NCI-H1105 treated with DMSO at 0.1 percent for 48 hours (cell line): ENCODE measurements at regions not wholly inside any gene's neighbourhood (a gene's known extent, or its start where the extent isn't known, plus 50 kb on each side); places are given as distances from the start of the nearest gene placed in this dataset.
A peak's percentile ranks its signal among the peaks of the same experiment; 100 is the strongest.

Experiments used
- DNase-seq: peaks from one replicate; lab custom pipeline; 2025; lab: John Stamatoyannopoulos, UW

DNA sequence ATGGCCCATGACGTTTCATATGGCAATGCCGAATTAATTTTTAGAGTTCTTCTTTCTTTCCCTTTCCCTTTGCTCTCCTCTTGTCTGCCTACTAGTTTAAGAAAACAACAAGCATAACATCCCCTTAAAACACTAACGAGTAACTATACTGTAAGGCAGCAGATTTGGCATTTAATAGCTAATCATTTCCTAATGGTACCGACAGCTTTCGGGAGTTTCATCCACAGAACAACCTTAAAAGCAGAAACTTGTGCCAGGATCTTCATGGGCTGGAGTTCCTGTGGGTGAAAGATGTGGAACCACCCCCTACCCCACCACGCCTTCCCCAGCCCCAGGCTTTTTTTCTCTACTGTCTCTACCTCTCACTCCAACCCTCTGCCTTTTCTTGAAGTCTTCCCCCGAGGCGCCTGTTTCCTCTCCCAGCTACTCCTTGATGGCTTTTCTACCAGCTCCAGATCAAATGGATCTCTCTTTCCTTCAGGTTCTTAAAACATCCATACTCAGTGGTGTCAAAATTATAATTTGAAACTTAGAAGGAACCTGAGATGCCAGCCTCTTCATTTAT, 319.5 kb downstream of the PIK3R1 start:
- DNase-seq: no peak

DNA sequence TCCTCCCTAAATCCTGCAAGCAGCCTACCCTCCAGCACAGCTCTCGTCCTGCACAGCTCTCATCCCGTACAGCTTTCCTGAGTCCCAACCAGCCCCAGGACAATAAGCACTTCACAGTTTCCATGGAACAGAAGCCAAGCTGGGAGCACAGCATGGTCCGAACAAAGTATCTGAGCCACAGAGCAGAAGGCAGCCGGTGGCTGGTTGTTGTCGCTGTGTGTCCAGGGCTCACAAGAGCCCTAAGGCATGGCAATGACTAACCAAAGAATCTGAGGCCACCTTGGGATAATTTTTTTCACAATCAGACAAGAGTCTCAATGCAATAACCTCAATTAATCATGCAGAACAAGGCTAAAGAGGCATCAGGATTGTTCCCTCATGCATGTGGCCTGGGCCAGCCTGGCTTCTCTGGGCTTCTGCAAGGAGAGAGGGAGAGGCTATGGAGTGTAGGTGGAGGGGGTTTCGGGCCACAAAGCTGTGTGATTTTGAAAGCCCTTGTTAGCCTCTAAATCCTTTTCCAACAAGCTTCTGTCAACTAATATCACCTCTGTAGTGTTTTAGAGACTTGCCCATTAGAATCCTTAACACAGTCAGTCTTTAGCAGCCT, 323.4 kb downstream of the PIK3R1 start:
- DNase-seq: no peak

DNA sequence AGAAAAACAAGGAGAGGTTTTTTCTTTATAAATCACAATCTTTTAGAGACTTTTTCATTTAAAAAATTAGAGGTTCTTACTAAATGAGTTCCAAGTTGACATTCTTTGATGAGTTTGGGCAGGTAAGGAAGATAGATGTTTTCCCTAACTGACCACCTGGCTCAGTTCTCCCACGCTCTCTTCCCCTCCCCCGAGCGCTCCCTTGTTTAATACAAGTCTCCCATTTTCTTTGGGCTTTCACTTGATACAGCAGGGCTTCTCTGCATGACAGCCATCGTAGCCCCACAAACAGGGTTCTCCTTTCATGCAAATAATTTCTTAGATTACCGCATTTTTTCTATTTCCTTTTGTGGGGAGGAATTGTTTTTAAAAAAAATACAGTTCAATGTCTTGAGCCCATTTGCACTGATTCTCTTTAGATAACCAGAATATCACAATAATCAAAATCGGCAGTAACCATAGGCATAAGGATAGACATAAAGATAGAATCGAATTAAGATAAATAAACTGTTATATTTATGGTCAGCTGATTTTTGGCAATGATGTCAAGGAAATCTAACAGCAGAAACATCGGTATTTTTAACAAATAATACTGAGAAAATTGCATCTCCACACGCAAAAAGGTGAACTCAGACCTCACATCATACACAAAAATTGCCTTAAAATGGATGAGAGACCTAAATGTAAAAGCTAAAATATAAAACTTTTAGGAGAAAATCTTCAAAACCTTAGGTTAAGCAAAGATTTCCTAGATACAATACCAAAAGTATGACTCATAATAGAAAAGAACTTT, 325.4 kb downstream of the PIK3R1 start:
- no peak for DNase-seq

DNA sequence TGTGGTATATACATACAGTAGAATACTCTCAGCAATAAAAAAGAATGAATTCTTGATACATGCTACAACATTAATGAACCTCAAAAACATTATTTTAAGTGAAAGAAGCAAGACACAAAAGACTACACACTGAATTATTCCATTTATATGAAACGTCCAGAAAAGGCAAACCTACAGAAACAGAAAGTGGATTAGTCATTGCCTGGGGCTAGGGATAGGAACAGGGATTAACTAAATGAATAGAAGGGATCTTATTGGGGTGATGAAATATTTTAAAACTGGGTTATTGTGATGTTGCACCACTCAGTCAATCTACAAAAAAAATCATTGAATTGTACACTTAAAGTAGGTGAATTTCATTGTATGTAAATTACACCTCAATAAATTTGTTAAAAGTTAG, 326.7 kb downstream of the PIK3R1 start:
- DNase-seq: no peak

DNA sequence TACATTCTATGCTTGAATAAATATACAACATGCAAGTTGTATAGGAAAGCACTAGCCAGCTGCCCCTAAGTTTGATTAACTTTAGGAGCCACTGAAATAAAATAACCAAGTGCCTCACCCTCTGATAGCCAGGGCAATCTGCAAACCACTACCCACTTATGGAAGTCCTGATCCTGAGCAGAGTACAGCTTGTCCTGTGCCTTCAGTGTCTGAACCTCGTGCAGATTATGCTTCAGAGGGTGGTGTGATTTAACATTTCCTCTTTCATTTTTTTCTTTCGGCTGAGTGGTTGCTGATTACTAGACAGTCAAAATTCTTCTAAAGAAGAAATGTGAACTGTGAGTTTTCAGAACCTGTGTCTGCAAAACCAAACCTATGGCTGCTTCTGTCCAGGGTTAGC, 327.7 kb downstream of the PIK3R1 start:
- no peak for DNase-seq

DNA sequence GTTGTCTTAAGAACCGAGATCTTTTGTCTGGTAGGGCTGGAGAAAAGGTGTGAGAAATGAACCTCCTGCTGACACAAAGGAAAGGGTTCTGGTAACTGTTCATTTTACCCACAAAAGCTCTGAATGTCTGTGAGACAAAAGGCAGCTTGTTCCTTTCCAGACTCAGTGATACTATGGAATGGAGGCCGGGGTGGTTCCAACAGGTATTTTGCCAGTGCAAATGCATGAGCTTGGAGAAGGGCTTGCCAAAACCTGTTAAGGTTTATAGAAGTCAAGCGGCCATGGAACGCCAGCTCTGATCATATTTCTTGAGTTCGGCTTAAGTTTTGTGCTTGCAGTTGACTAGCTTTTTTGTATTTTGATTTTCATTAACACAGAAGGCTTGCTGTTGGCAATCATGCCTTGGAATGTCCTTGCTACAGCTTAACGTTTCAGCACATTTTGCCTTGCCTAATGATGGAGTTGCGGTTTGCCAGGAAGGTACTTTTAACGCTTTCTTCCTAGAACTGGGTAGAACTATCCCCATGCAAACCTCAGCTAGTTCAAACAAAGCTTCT, 328.6 kb downstream of the PIK3R1 start:
- DNase-seq: no peak

DNA sequence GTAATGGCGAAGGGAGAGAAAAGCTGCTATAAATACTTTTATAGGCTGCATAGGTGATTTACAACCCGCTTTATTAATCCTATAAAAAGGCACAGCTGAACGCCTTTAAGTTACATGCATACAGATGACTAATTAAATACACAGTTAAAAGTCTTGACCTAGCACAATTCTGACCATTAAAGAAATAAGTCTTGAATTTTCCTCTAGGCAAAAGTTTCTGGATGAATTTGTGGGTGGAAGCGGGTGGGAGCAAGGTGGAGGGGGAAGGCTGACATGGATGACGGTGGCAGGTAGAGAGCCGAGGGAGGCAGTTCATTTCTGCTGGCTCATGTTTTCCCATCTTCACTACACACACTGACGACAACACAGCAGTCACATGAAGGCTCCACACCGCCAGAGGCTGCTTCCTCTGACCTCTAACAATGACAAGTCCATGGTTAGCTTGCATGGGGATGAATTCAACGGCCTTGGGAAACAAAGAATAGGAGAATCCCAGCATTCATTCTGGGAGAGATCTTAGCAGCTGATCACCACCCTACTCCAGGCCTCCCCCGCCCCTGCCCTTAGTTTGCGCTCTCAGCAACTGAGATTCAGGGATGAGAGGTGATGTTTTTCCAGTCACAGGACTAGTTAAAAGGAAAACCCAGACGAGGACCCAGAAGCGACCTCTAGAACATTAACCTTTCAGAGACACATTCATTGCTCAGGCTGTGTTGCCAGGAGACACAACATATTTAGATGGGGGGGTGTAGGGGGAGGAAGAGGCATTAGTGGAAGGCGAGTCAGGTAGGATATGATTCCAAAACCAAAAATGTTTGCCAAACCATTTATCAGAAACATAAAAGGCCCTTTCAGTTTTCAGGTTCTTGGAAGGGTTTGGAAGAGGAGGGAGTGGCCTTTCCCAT, 329.3 kb downstream of the PIK3R1 start:
- no peak for DNase-seq

DNA sequence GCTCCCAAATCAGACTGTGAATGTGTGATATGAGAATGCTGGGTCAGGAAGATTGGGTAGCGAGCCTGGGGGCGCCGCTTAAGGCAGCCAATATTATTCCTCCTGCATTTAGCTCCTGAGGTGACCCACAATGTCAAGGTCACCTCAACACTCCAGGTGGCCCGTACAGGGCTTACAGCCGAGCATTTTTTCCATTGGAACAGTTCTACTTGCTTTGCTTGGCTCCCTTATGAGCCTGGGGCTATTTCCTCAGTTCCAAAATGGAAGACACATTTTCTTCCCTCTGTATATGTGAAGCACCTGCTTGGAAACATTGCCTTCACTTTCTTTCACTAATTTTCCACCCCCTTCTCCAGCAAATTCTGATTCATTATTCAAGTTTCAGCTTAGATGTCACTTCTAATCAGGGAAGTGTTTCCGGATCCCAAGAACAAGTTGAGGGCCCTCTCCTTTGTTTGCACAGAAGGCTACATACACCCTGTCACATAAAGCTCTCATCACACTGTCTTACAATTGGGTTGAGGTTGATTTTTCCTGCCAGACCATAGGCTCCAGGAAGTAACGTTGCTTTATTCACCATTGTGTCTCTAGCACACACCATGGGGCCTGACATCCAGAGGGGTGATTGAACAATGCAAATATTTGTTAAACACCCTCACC, 330.2 kb downstream of the PIK3R1 start:
- no peak for DNase-seq

DNA sequence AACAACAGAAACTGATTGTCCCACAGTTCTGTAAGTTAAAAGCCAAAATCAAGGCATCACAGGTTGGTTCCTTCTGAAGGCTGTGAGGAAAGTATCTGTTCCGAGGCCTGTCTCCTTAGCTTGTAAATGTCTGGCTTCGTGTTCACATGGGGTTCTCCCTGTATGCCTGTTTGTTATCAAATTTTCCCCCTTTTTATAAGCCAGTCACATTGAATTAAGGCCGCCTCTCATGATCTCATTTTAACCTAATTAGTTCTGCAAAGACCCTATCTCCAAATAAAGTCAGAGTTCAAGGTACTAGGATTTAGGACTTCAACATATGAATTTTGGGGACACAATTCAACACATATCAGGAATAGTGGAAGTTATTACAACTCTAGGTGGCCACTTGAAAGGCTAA, 331.5 kb downstream of the PIK3R1 start:
- DNase-seq: no peak

DNA sequence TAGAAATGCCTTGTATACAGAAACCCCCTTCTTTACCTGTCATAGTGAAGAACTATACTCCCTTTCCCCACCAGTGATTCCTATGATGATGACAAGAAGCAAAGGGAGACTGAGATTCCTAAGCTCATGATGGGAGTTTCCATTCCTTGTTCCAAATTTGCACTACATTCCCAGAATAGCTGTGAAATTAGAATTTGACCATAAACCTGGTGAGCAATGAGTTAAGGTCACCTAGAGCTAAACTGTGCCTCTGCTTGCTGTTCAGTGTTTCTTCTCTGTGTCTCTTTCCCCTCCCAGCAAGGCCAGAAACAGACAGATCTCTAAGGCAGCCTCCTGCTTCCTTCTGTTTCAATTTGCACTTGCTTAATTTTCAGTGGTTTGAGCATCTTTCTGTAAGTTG, 332.1 kb downstream of the PIK3R1 start:
- DNase-seq: no peak

DNA sequence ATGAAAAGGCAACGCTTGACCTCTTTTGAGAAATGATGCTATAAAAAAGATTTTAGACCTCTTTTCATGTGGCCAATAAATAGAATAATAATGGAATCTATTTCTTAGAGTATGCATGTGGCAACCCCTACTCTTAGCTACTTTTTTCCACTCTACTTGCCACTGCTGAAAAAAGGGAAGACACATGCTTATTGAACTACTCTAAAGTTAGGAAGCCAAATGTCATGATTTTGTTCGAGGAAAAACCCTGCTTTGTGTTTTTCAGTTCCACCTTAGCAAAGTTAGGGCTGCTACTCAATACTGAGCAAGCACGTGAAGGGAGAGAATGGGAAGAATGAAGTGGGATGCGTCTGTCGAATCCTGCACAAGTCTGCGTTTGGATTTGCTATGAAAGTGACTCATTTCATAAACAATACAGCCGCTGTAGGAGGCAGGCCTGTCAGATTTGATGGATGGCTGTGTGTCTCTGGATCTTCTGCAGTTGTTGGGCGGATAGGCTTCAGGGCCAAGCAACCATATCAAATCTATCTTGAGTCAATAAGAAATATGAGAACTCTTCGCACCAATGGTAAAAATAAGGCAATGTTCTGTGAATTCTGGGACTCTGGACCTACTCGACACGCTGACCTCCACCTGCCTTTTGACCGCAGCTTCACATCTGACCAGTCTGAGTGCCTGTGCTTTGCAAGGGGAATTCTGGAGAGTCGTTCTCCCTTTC, 333.6 kb downstream of the PIK3R1 start:
- DNase-seq: no peak

DNA sequence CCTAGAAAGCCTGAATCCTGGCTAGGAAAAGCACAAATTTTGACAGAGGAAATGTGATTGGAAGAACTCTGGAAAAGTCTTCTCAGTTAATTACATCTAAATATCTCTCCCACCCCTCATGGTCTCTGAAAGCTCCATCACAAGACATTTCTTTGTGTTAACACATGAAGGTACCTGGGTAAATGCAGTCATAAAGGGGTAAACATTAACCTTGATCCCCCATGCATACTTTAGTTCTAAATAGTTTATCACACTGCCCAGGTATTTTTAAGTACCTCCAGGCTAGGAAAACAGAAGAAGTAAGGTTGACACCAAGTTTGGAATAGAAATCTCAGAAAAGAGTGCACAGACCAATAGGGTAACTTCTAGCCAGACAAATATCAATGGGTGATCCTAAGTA, 334.5 kb downstream of the PIK3R1 start:
- no peak for DNase-seq

DNA sequence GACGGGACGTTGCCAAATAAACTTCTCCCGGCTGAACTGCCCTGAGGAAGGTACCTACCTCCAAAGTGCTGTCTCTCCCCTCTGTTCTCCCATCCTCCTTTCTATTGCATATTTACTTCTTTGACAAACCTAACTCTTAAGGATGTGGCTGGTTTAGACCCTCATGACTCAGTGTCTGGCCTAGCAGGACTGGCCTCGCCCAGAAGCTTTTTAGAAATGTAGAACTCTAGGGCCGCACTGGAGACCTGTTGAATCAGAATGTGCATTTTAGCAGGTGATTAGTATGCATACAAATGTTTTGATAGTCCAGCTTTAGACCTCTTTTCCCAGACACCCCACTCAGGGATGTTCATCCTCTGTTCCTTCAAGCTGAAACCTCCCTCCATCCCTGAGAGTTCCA, 335.9 kb downstream of the PIK3R1 start:
- DNase-seq: no peak

DNA sequence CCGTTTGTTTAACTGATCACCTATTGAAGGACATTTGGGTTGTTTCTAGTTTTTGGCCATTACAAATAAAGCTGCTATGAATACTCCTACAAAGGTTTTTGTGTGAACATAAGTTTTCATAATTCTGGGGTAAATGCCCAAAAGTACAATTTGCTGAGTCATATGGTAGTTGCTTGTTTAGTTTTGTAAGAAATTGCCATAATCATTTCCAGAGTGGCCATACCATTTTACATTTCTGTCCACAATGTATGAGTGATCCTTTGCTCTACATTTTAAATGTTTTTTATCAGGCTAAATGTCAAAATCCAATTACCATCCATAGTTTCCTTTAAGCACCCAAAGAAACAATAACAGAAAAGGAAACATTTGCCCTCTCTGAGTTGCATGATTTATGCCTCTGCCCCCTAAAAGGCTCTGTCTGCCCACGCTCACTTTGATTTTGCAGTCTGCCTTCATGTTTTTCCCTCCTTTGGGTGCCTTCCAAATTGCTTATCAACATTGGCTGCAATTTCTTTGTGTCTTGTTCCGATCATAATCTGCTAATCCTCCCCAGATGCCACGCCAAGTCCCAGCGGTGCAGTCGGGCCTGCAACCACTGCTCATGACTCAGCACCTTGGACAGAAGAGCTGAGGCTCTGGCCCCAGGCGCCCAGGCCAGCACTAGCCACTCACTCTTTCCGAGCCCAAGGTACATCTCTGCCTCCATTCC, 339.2 kb downstream of the PIK3R1 start:
- no peak for DNase-seq

DNA sequence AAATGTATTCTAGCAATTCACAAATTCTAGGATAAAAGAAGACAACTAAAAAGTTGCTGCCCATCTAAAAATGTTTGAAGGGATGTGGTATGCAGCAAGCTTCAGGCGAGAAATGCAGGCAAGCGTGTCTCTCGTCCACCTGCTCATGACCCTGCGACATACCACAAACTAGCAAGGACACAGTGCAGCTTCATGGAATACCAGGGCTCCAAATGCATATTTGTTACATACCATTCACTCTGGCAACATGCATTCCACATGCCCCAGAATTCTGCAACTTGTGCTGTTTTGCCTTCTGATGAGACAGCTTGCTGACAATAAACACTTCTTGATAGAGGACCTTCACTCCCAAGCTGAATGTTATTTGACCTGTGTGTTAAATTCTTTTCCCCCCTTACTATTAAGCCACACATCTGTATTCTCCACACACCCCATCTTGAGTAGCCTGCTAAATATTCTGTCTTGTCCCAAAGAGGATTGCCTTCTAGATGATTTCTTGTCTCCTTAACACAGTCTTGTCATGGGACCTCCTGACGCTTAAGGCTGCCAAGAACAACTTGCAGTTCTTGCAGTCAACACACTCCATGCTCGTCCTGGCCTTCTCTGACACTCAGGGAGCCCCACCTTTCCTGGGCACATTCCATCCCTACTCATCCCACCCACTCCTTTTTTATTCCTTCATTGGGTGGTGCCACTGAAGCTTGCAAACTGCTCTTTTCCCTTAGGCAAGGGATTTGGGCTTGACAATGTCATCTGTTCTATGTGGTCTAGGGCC, 340.5 kb downstream of the PIK3R1 start:
- no peak for DNase-seq

DNA sequence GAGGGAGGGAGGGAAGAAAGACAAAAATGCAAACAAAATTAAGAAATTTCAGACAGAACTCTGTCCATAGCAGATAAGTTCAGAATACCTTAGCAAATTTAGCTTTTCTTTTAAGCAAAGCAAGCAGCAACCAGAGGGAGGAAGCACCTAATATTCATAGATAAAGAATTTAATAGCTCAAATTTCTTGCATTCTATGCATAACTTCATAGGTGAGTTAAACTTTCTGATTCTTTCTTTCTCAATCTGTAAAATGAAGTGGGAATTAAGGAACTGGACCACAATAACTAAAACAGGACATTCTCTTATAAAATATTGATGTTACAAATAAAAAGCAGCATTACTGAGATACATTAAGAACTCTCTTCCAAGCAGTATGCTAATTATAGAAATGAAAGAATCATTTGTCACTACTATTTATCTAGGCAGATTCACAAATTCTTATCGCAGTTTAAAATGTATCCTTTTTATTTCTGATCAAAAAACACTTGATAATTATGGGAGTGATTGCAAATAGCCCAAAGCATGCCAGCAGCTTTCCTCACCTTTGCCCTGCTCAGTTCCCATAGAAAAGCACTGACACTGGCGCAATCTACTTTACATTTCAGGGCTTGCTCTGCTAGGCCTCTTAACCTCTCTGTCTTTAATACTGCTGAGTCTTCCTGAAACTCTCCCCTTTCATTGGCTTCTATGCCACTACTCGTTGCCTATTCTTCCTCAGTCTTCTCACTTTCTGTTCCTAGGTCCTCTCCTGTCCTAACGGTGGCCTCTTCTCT, 341.8 kb downstream of the PIK3R1 start:
- DNase-seq: no peak

DNA sequence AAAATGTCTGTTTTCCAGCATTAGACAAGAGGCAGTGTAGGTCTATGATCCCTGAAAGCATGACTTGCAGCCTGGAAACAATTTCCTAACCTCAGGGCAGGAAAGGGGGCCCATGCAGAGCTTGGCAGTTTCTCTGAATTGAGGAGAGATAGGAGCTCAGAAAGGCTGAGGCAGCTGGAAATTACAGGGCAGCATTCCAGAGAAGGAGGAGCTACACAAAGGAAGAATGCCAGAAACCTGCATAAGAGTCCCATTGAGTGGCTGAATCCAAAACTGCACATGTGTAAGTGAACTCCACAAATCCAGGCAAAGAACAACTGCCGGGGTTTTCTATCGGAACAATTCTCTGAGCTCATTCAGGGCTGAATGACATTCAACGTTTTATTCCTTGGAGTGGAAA, 346.8 kb downstream of the PIK3R1 start:
- peak; percentile 53 for DNase-seq

DNA sequence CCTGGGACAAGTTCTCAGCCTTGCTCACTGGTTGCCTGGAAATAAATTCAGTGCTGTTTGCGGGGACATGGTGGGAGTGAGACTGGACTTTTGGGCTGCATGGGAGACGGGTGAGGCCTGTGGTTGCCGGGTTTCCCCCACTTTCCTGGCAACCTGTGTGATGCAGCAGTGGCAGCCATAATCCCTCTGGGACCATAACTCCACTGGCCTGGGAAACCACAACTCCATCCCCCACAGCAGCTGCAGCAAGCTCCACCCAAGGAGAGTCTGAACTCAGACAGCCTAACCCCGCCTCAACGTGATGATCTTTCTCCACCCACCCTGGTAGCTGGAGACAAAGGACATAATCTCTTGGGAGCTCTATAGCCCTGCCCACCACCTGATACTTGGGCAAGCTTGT, 349.9 kb downstream of the PIK3R1 start:
- DNase-seq: no peak

DNA sequence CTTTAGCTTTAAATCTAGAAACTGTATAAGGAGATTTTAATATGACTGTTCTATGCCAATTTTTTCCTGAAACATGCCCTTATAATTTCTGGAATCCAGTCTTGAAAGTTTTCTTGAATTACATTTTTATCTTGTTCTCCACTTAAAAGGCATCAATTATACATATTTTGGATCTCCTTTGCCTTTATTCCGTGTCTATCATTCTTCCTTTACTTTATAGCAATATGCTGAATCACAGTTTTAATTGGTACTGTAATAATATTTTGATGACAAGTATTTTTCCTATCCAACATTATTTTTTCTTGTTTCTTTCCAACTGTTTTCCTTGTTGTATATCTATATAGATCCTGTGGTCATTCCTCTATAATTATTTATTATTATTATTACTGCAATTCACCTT, 361.2 kb downstream of the PIK3R1 start:
- no peak for DNase-seq
